Skeletal muscle satellite cell (primary cell): ENCODE measurements at regions not wholly inside any gene's neighbourhood (a gene's known extent, or its start where the extent isn't known, plus 50 kb on each side); places are given as distances from the start of the nearest gene placed in this dataset.
"Not testable (repeated sequence)": the region's sequence is repeated elsewhere in the genome, so short reads cannot be mapped to it uniquely, and the experiment has no call there.

Source experiments
- H3K27me3 ChIP-seq: 2 replicates; pipeline ENCODE4 v1.7.0; 2013; ENCODE audit warnings: low read length; ENCODE audit not compliant: control insufficient read depth, insufficient read depth
- H3K36me3 ChIP-seq: 2 replicates; pipeline ENCODE4 v1.7.0; 2013; ENCODE audit warnings: mild to moderate bottlenecking, control low read depth, low read length; ENCODE audit not compliant: insufficient read depth
- H3K4me1 ChIP-seq: 2 replicates; pipeline ENCODE4 v1.7.0; 2013; ENCODE audit warnings: low read length; ENCODE audit not compliant: control insufficient read depth, insufficient read depth
- H3K4me2 ChIP-seq: 2 replicates; pipeline ENCODE4 v1.7.0; 2013; ENCODE audit warnings: mild to moderate bottlenecking, low read length
- H3K4me3 ChIP-seq: 2 replicates; pipeline ENCODE4 v1.7.0; 2013; ENCODE audit warnings: low read length
- H3K9ac ChIP-seq: 2 replicates; pipeline ENCODE4 v1.7.0; 2013; ENCODE audit warnings: mild to moderate bottlenecking, low read depth, low read length, moderate library complexity
- H3K9me3 ChIP-seq: replicated peaks from 2 replicates; pipeline ENCODE4 v1.7.0; 2013; ENCODE audit warnings: mild to moderate bottlenecking, control low read depth, low read length

DNA sequence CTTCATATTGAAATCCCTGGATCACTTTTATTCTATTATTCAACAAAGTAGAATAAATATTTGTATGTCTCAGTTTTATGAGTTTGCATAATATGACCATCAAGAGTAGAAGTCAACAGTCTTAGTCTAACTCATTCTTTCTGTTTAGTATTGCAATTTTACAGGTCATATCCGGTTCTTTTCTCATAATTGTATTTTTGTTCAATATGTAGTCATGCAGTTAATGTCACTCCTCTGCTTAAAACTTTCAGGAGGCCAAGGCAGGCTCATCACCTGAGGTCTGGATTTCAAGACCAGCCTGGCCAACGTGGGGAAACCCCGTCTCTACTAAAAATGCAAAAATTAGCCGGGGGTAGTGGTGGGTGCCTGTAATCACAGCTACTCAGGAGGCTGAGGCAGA lies 148.4 kb upstream of the TRPM3 start:
- Histone ChIP-seq H3K4me2 (no peak overlapping the region), H3K9me3 (no peaks in the 10 kb centered on the region), H3K4me3 (no peak overlapping the region), H3K27me3 (peaks cover 7% of the 10 kb centered on the region), H3K9ac (no peak overlapping the region), H3K36me3 (no peaks in the 10 kb centered on the region), H3K4me1 (no peaks in the 10 kb centered on the region)

DNA sequence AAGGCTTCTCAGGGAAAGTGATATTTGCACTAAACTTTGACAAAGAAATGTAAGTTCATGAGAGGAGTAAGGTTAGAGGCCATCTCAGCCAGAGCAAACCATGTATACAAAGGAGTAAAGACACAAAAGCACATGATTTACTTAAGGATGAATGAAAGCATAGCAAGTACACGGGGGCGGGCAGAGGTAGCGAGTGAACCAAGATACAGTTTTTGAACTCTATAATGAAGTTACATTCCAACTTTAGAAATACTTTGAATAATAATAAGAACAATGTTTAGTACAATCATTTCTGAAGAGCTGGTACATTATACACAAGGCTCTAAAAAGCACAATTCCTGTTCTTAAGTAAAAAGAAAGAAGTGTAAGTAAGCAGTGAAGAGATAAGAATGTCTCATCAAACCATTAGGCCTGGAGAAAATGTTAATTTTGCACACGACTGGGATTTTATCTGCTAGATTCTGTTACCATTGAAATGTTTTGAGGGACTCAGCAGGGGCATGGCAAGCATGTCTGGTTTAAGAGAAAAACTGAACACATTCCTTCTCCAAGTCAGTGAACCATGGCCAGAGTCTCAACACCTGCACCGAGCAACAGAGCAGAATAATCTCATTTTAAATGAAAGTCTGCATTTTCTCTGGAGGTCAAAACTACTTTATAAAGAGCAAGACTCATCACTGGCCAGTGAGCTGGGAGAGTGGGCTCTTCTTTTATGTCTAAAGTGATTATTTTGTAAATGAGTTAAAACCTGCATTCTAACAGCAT lies 147.6 kb upstream of the TRPM3 start:
- Histone ChIP-seq H3K9ac (no peak overlapping the region), H3K4me3 (no peak overlapping the region), H3K4me2 (no peak overlapping the region), H3K36me3 (no peaks in the 10 kb centered on the region), H3K4me1 (no peaks in the 10 kb centered on the region), H3K27me3 (peaks cover 7% of the 10 kb centered on the region), H3K9me3 (no peaks in the 10 kb centered on the region)

DNA sequence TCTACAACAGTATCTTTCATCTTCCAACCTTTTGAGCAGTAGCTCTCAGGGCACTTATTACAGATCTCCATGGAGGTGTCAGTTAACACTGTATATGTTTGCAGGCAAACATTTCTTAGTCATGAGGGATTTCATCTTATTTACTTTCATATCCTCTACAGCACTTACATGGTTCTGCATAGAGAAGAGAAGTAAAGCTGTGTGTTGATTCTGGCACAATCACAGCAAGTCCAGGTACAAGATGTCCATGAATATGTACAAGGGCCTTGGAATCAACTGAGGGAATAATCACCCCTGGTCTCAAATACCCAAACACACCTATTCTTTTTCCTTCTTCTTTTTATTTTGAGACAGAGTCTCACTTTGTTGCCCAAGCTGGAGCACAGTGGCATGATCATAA lies 142.0 kb upstream of the TRPM3 start:
- Histone ChIP-seq H3K4me2 (no peak overlapping the region), H3K4me3 (no peak overlapping the region), H3K9ac (no peak overlapping the region), H3K36me3 (no peaks in the 10 kb centered on the region), H3K27me3 (no peaks in the 10 kb centered on the region), H3K9me3 (no peaks in the 10 kb centered on the region), H3K4me1 (no peaks in the 10 kb centered on the region)

DNA sequence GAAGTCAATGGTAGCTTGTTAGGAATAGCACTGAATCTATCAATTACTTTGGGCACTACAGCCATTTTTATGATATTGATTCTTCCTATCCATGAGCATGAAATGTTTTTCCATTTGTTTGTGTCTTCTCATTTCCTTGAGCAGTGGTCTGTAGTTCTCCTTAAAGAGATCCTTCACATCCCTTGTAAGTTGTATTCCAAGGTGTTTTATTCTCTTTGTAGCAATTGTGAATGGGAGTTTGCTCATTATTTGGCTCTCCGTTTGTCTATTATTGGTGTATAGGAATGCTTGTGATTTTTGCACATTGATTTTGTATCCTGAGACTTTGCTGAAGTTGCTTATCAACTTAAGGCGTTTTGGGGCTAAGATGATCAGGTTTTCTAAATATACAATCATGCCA lies 139.0 kb upstream of the TRPM3 start:
- not testable (repeated sequence) for H3K4me2 ChIP-seq, H3K4me1 ChIP-seq, H3K9me3 ChIP-seq, H3K4me3 ChIP-seq, H3K9ac ChIP-seq, H3K27me3 ChIP-seq, H3K36me3 ChIP-seq

DNA sequence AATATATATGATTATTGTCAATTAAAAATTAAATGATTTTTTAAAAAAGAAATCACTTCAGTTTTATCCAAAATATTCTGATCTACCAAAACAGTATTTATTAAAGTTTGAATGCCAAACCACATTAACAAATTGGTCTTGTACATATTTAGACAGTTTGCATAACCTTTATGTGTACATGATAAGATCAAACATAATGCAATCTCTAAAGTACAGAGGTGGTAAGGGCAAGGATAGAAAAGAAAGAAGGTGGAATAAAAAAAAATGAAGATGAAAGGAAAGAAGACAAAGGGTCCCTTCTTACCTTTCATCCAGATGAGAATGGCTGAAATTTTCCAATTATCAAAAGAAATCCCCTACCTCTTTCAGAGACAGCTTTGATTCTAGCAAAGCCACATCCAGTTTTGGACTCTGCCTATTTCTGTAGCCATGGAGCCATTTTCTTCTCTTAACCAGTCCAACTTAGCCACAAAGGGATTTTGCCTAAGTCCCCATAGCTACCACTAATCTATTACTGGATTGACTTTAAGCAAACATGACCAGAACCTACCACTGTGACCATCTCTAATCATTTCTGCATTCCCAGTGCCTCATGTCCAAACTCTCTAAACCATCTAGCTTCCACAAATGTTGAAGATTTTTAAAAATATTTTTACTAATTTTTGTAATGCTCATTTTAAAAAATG lies 133.3 kb upstream of the TRPM3 start:
- Histone ChIP-seq H3K36me3 (no peaks in the 10 kb centered on the region), H3K9ac (no peak overlapping the region), H3K4me1 (peaks cover 2% of the 10 kb centered on the region), H3K9me3 (no peaks in the 10 kb centered on the region), H3K4me3 (no peak overlapping the region), H3K27me3 (peaks cover 11% of the 10 kb centered on the region), H3K4me2 (no peak overlapping the region)

DNA sequence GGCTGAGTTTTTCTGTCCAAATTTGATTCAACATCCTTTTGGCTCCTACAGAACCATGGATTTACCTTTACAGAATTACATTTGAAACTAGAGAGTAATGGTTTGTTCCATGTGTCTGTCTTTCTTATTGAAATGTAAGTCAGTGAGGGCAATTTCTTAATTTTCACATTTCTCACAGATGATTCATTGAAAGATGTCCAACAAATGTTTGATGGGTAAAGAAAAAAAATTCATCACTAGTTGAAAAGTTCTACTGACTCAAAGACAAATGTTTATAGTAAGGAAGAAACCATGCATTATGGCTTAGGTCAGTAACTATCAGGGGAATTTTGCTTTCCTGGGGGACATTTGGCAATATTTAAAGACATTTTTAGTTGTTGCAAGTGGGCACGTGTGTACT lies 131.6 kb upstream of the TRPM3 start:
- Histone ChIP-seq H3K4me3 (no peak overlapping the region), H3K9me3 (no peaks in the 10 kb centered on the region), H3K9ac (no peak overlapping the region), H3K4me2 (no peak overlapping the region), H3K27me3 (peaks cover 19% of the 10 kb centered on the region), H3K36me3 (no peaks in the 10 kb centered on the region), H3K4me1 (peaks cover 2% of the 10 kb centered on the region)

DNA sequence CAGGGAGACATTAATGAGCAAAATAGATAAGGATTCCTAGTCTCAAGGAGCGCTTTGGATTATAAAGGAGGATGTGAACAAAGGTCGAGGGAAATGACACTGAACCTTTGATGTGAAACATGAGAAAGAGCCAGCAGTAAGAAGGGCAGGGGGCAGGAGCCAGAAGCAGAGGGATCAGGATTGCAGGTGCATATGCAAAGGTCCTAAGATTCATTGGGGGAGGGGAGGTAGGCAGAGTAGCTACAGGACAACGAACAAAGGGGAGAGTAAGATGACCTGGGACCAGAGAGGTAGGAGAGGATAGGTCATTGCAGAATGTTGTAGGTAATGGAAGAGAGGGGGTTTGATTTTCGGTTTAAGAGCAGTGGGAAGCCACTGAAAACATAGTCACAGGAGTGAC lies 129.2 kb upstream of the TRPM3 start:
- Histone ChIP-seq H3K4me3 (no peak overlapping the region), H3K4me1 (peaks cover 2% of the 10 kb centered on the region), H3K4me2 (no peak overlapping the region), H3K36me3 (no peaks in the 10 kb centered on the region), H3K27me3 (peaks cover 16% of the 10 kb centered on the region), H3K9ac (no peak overlapping the region), H3K9me3 (no peaks in the 10 kb centered on the region)

DNA sequence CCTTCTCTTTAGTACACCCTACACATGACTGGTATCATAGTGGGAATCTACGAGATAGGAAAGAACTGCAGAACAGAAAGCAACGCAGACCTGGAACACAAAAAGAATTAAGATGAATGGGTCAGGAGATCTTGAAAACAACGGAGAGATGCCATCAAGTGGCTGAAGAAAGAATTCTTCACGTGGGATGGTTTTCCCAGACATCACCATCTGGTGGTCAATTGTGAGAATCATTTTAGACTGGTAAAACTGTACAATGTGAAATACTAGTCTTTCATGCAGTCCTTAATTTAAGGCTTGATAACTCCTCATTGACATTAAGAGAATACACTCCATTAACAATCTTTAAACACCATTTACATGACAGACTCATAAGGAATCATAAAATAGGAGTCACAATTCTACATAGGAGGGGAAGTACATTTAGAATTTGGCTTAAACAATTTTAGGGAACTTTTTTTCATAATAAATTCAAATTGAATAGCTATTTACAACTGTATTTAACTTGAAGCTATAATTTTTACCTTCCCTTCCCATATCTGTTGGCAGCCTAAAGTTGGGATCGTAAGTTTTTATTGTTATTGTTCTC lies 128.4 kb upstream of the TRPM3 start:
- no peak overlapping the region for H3K9ac ChIP-seq
- H3K9me3 ChIP-seq, result no peaks in the 10 kb centered on the region
- peaks cover 2% of the 10 kb centered on the region for H3K4me1 ChIP-seq
- peak overlapping the region; percentile 17 for H3K4me2 ChIP-seq
- H3K4me3 ChIP-seq, result no peak overlapping the region
- H3K27me3 ChIP-seq, result peaks cover 16% of the 10 kb centered on the region
- H3K36me3 ChIP-seq, result no peaks in the 10 kb centered on the region

DNA sequence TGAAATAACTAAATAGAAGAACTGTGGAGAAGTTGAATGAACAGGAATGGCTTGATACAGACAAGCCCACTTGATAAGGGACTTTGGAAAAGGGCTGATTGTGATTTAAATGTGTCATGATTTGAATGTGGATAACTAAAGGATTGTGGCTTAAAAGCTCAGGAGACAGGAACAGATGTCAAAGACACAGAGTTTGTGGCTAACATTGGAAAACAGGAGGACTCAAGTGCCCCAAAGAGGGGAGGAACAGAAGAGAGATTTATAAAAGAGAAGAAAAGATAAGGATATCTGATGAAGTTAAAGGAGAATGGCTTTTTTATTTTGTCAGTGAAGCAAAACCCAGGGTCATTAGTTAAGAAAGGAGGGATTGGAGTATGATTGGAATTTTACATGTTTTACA lies 124.2 kb upstream of the TRPM3 start:
- no peaks in the 10 kb centered on the region for H3K4me1 ChIP-seq
- no peaks in the 10 kb centered on the region for H3K36me3 ChIP-seq

DNA sequence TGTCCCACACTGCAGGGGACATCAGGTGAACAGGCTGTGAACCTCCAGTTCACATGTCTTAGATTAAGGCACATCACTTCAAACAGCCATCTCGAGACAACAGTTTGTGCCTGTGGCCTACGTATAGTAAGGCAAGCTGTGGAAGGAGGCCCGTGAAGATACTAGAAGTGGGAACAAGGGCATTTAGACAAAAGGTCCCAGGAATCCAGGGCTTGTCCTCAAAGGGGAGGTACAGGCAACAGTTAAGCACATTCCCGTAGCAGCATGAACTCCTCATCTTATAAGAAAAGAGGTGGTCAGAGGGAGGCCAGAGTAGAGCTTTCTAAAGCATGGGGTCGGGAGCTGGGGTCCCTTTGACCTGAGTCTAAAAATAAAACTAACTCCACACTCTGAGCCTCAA lies 122.5 kb upstream of the TRPM3 start:
- Histone ChIP-seq H3K4me2 (no peak overlapping the region), H3K36me3 (no peaks in the 10 kb centered on the region), H3K9ac (no peak overlapping the region), H3K4me3 (no peak overlapping the region), H3K4me1 (no peaks in the 10 kb centered on the region), H3K9me3 (no peaks in the 10 kb centered on the region), H3K27me3 (peaks cover 19% of the 10 kb centered on the region)

More for the DNA sequence above, 124.2 kb upstream of the TRPM3 start:
- Histone ChIP-seq H3K4me2 (no peak overlapping the region), H3K27me3 (peaks cover 22% of the 10 kb centered on the region), H3K9ac (no peak overlapping the region), H3K9me3 (no peaks in the 10 kb centered on the region), H3K4me3 (no peak overlapping the region)

DNA sequence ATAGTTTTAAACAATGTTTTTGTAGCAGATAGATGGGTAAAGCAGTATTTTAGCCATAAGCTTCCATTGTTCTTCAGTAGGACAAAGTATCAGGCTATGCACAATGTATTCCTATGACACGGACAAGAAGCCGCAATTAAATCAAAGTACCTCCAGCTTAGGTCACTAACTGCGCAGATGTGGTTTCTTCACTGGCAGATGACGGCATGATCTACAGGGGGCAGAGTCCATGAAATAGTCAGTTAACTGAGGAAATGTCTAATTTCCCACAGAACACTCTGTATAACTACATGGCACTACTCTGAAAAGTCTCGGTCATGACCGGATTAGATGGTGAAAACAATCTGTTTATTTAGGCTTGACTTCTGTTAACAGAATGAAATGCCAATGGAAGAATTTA lies 120.7 kb upstream of the TRPM3 start:
- H3K27me3 ChIP-seq, result peaks cover 11% of the 10 kb centered on the region
- H3K9ac ChIP-seq, result no peak overlapping the region
- H3K4me3 ChIP-seq, result no peak overlapping the region
- H3K36me3 ChIP-seq, result no peaks in the 10 kb centered on the region
- H3K9me3 ChIP-seq, result no peaks in the 10 kb centered on the region
- H3K4me2 ChIP-seq, result no peak overlapping the region
- H3K4me1 ChIP-seq, result no peaks in the 10 kb centered on the region

DNA sequence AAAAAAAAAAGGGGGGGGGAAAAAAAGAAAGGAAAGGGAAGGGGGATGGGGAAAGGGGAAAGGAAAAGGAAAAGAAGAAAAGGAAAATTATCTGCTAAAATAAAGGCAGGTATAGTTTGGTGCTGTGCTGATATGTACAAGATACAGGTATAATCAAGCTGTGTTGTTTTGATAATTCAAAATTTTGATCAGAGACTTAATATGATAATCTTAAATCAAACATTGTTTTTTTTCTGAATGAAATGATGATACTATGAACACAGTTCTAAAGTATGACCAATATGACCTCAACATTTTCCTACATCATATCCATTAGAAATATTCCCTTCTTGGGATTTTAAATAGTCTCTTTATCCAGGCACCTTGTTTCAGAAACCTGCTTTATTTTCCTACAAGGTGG lies 115.6 kb upstream of the TRPM3 start:
- H3K27me3 ChIP-seq, result no peaks in the 10 kb centered on the region
- H3K4me3 ChIP-seq, result no peak overlapping the region
- no peak overlapping the region for H3K9ac ChIP-seq
- no peaks in the 10 kb centered on the region for H3K4me1 ChIP-seq
- no peak overlapping the region for H3K4me2 ChIP-seq
- H3K36me3 ChIP-seq, result no peaks in the 10 kb centered on the region
- no peaks in the 10 kb centered on the region for H3K9me3 ChIP-seq
